DOHH2 (cell line): ENCODE measurements at regions not wholly inside any gene's neighbourhood (a gene's known extent, or its start where the extent isn't known, plus 50 kb on each side); places are given as distances from the start of the nearest gene placed in this dataset.

Source experiments
- H3F3A ChIP-seq: fragments of 200-600 bp; sonication (generic), shearing (Covaris generic); 2 replicates; pipeline ENCODE4 v1.6.0; 2016; ENCODE audit warnings: antibody characterized with exemption, mild to moderate bottlenecking; ENCODE audit not compliant: control insufficient read depth, insufficient read depth
- H3K27ac ChIP-seq: fragments of 200-600 bp; sonication (generic); 2 replicates; pipeline ENCODE4 v1.5.1; 2014; ENCODE audit warnings: low read depth, mild to moderate bottlenecking, low read length, moderate library complexity
- H3K27me3 ChIP-seq: fragments of 200-600 bp; sonication (generic); 2 replicates; pipeline ENCODE4 v1.6.1; 2014; ENCODE audit warnings: mild to moderate bottlenecking, low read length, mixed read lengths; ENCODE audit not compliant: control insufficient read depth
- H3K36me3 ChIP-seq: fragments of 200-600 bp; sonication (generic); 2 replicates; pipeline ENCODE4 v1.6.1; 2014; ENCODE audit warnings: mild to moderate bottlenecking, low read length, moderate library complexity, mixed read lengths; ENCODE audit not compliant: control insufficient read depth
- H3K4me1 ChIP-seq: fragments of 200-600 bp; sonication (generic); 2 replicates; pipeline ENCODE4 v1.6.1; 2014; ENCODE audit warnings: mild to moderate bottlenecking, low read length, mixed read lengths; ENCODE audit not compliant: control insufficient read depth
- H3K4me2 ChIP-seq: fragments of 200-600 bp; sonication (generic); 2 replicates; pipeline ENCODE4 v1.6.0; 2014; ENCODE audit warnings: mild to moderate bottlenecking, low read length, moderate library complexity
- H3K4me3 ChIP-seq: fragments of 200-600 bp; sonication (generic); 2 replicates; pipeline ENCODE4 v1.5.1; 2014; ENCODE audit warnings: mild to moderate bottlenecking, low read length, mixed read lengths
- H3K79me2 ChIP-seq: fragments of 200-600 bp; sonication (generic); 2 replicates; pipeline ENCODE4 v1.6.1; 2014; ENCODE audit warnings: mild to moderate bottlenecking, low read length, mixed read lengths; ENCODE audit not compliant: control insufficient read depth
- H3K9me2 ChIP-seq: fragments of 200-600 bp; sonication (generic); replicated peaks from 2 replicates; pipeline ENCODE4 v1.6.1; 2014; ENCODE audit warnings: mild to moderate bottlenecking, low read length, mixed read lengths; ENCODE audit not compliant: control insufficient read depth
- H3K9me3 ChIP-seq: fragments of 200-600 bp; sonication (generic); 2 replicates; pipeline ENCODE4 v1.6.1; 2014; ENCODE audit warnings: antibody characterized with exemption, low read length, mixed read lengths; ENCODE audit not compliant: control insufficient read depth, insufficient read depth
- H4K20me1 ChIP-seq: fragments of 200-600 bp; sonication (generic); 2 replicates; pipeline ENCODE4 v1.6.0; 2014; ENCODE audit warnings: low read depth, mild to moderate bottlenecking, antibody characterized with exemption, low read length, moderate library complexity; ENCODE audit not compliant: control insufficient read depth, insufficient read depth
- CTCF ChIP-seq: fragments of 200-600 bp; sonication (generic); IDR thresholded peaks from one replicate; pipeline ENCODE4 v1.5.1; 2014; ENCODE audit warnings: antibody characterized with exemption, mild to moderate bottlenecking, low read depth, low read length; ENCODE audit not compliant: poor library complexity, severe bottlenecking
- EZH2phosphoT487 ChIP-seq: fragments of 200-600 bp; sonication (generic); IDR thresholded peaks from 2 replicates; pipeline ENCODE4 v1.6.1; 2017; ENCODE audit warnings: borderline replicate concordance, mild to moderate bottlenecking, antibody characterized with exemption, low read length, moderate library complexity, mixed read lengths

GRCh38 chr3:118098827-118099226 is 935.8 kb downstream of the IGSF11 start:
- no peaks in the 10 kb centered on the region for H3K27me3 ChIP-seq
- H3K4me1 ChIP-seq = no peaks in the 10 kb centered on the region
- no peak overlapping the region for H3K27ac ChIP-seq
- no peak overlapping the region for H3K4me3 ChIP-seq
- no peaks in the 10 kb centered on the region for H3K9me2 ChIP-seq
- H3K79me2 ChIP-seq = no peaks in the 10 kb centered on the region
- H4K20me1 ChIP-seq = no peaks in the 10 kb centered on the region
- TF ChIP-seq CTCF = no peak
- no peak for TF ChIP-seq EZH2phosphoT487
- H3K36me3 ChIP-seq = no peaks in the 10 kb centered on the region
- H3F3A ChIP-seq = no peaks in the 10 kb centered on the region
- no peak overlapping the region for H3K4me2 ChIP-seq
- peaks cover 2% of the 10 kb centered on the region; the same call in 1 of the 2 replicates for H3K9me3 ChIP-seq

GRCh38 chr3:118101891-118102290 is 932.8 kb downstream of the IGSF11 start:
- no peaks in the 10 kb centered on the region for H3K9me3 ChIP-seq
- H3K36me3 ChIP-seq = no peaks in the 10 kb centered on the region
- no peaks in the 10 kb centered on the region for H3K27me3 ChIP-seq
- no peak overlapping the region for H3K4me3 ChIP-seq
- no peaks in the 10 kb centered on the region for H3K4me1 ChIP-seq
- no peak overlapping the region for H3K27ac ChIP-seq
- TF ChIP-seq EZH2phosphoT487 (no peak), CTCF (no peak)
- no peaks in the 10 kb centered on the region for H3F3A ChIP-seq
- no peak overlapping the region for H3K4me2 ChIP-seq
- no peaks in the 10 kb centered on the region for H3K79me2 ChIP-seq
- H4K20me1 ChIP-seq = no peaks in the 10 kb centered on the region
- H3K9me2 ChIP-seq = no peaks in the 10 kb centered on the region

GRCh38 chr3:118102737-118103136 is 931.9 kb downstream of the IGSF11 start:
- Histone ChIP-seq H3K4me3 (no peak overlapping the region), H3K79me2 (no peaks in the 10 kb centered on the region)

More at GRCh38 chr3:118102737-118103136, 931.9 kb downstream of the IGSF11 start:
- Histone ChIP-seq H3K4me2 (no peak overlapping the region), H3K27me3 (no peaks in the 10 kb centered on the region), H3F3A (no peaks in the 10 kb centered on the region), H3K9me2 (no peaks in the 10 kb centered on the region), H3K36me3 (no peaks in the 10 kb centered on the region), H4K20me1 (no peaks in the 10 kb centered on the region), H3K27ac (no peak overlapping the region), H3K4me1 (no peaks in the 10 kb centered on the region), H3K9me3 (no peaks in the 10 kb centered on the region)
- TF ChIP-seq CTCF (no peak), EZH2phosphoT487 (no peak)
